Panc1 (cell line): ENCODE measurements at regions not wholly inside any gene's neighbourhood (a gene's known extent, or its start where the extent isn't known, plus 50 kb on each side); places are given as distances from the start of the nearest gene placed in this dataset.
A peak's percentile ranks its signal among the peaks of the same experiment; 100 is the strongest.

Experiments used
- ATAC-seq: fragments of 200-7000 bp; cut with Tn5 transposase; 2 replicates; pipeline ENCODE4 v1.9.1; 2020; ENCODE audit warnings: mild to moderate bottlenecking, moderate library complexity
- BruUV-seq: library from RNA; stranded (reverse); fragments of 400-500 nt; replicated peaks from 2 replicates; lab custom pipeline; 2021; lab: Mats Ljungman, UMichigan
- CTCF ChIA-PET: fragments of 300-600 bp; sonication (Branson Sonifier 250); formaldehyde crosslinking; loops from one replicate; lab custom pipeline; 2022; ENCODE audit warnings: antibody characterized with exemption; lab: Charles Lee
- POLR2A ChIA-PET: fragments of 300-600 bp; sonication (Branson Sonifier 250); formaldehyde crosslinking; loops from one replicate; lab custom pipeline; 2022; ENCODE audit warnings: antibody characterized with exemption; lab: Charles Lee
- DNase-seq: peaks from one replicate; pipeline ENCODE4 v3.0.0-alpha.2; 2010; ENCODE audit warnings: low read depth, low spot score
- H3K27ac ChIP-seq: 2 replicates; pipeline ENCODE4 v1.5.1; 2011; ENCODE audit warnings: mild to moderate bottlenecking, low read length, inconsistent platforms
- H3K27me3 ChIP-seq: fragments of 200-500 bp; sonication (Bioruptor generic); 2 replicates; pipeline ENCODE4 v1.6.0; 2014; ENCODE audit warnings: low read length, inconsistent platforms; ENCODE audit not compliant: control insufficient read depth, insufficient read depth
- H3K36me3 ChIP-seq: fragments of 200-500 bp; sonication (Bioruptor generic); 2 replicates; pipeline ENCODE4 v1.5.1; 2014; ENCODE audit warnings: inconsistent platforms, mild to moderate bottlenecking, low read length, moderate library complexity; ENCODE audit not compliant: control insufficient read depth, insufficient read depth
- H3K4me1 ChIP-seq: 2 replicates; pipeline ENCODE4 v1.5.1; 2011; ENCODE audit warnings: inconsistent platforms, mild to moderate bottlenecking, low read length, moderate library complexity; ENCODE audit not compliant: control insufficient read depth, insufficient read depth
- H3K4me3 ChIP-seq, 2 experiments: 2 replicates each; pipeline ENCODE4 v1.5.1; 2011 to 2012; ENCODE audit warnings: low read depth in 2 of 2, low read length in 2 of 2, mild to moderate bottlenecking in 2 of 2, inconsistent platforms in 1 of 2, moderate library complexity in 1 of 2
- H3K9me3 ChIP-seq: fragments of 200-500 bp; sonication (Bioruptor generic); 2 replicates; pipeline ENCODE4 v1.5.1; 2014; ENCODE audit warnings: low read depth, mild to moderate bottlenecking, inconsistent platforms, low read length, moderate library complexity; ENCODE audit not compliant: control insufficient read depth, insufficient read depth
- CTCF ChIP-seq: fragments of 450-650 bp; IDR thresholded peaks from 2 replicates; pipeline ENCODE4 v1.5.1; 2017; ENCODE audit warnings: mild to moderate bottlenecking
- POLR2AphosphoS5 ChIP-seq: IDR thresholded peaks from 2 replicates; pipeline ENCODE4 v1.6.1; 2012; ENCODE audit warnings: mild to moderate bottlenecking, low read depth, low read length, moderate library complexity
- REST ChIP-seq, 2 experiments: IDR thresholded peaks; 2 replicates each; pipeline ENCODE4 v1.6.1; 2011 to 2012; ENCODE audit warnings: low read depth in 2 of 2, control low read depth in 1 of 2, low read length in 1 of 2, mild to moderate bottlenecking in 1 of 2, moderate library complexity in 1 of 2; ENCODE audit not compliant: insufficient read depth in 1 of 2
- SIN3A ChIP-seq: IDR thresholded peaks from 2 replicates; pipeline ENCODE4 v1.6.1; 2012; ENCODE audit warnings: low read depth, mild to moderate bottlenecking, low read length, moderate library complexity, borderline replicate concordance; ENCODE audit not compliant: insufficient read depth
- TCF7L2 ChIP-seq: IDR thresholded peaks from 2 replicates; pipeline ENCODE4 v1.6.1; 2011; ENCODE audit warnings: mild to moderate bottlenecking, low read depth, low read length, inconsistent platforms
- in situ Hi-C: cut with HindIII; loops from 2 replicates; pipeline ENCODE4 v1.10.0; 2016; ENCODE audit warnings: low sequenced_read_pairs, low pct_unique_long_range_greater_than_20kb
- intact Hi-C: fragments of 100-400 bp; cut with micrococcal nuclease; formaldehyde crosslinking; loops from one replicate; pipeline ENCODE4 v1.10.0; 2022; ENCODE audit not compliant: unreplicated experiment

GRCh38 chr21:14877581-14878228, 187.1 kb downstream of the NRIP1 start:
- ChIA-PET CTCF (interaction anchor here (1.2 kb wide), 1 partner anchor 13 kb away, joined by 3 read pairs; no protein-coding TSS in a partner anchor), POLR2A (no interaction called here)
- in situ Hi-C loops (no loop called here), intact Hi-C loops (loop anchor here (10.0 kb wide), 1 partner anchor 187 kb away; the partner anchor contains the start of gene NRIP1)
- TF ChIP-seq TCF7L2: peak; percentile 89
- no peak for TF ChIP-seq REST (IDR thresholded peaks at IDR 0.05; ENCODE audit: insufficient read depth in 1 of 2, low read depth in 2 of 2, low read length in 1 of 2)
- TF ChIP-seq CTCF: no peak
- TF ChIP-seq SIN3A: no peak
- H3K4me1 ChIP-seq: peaks cover 19% of the 10 kb centered on the region
- peak overlapping the region; percentile 85 for H3K27ac ChIP-seq
- DNase-seq: no peak
- no peak overlapping the region for H3K4me3 ChIP-seq
- no TSS peak for BruUV-seq
- H3K27me3 ChIP-seq: no peaks in the 10 kb centered on the region
- H3K9me3 ChIP-seq: no peaks in the 10 kb centered on the region
- peak; percentile 81 for ATAC-seq
- no peaks in the 10 kb centered on the region for H3K36me3 ChIP-seq

- in situ Hi-C loops: no loop called here
- intact Hi-C loops: loop anchor here (10.0 kb wide), 1 partner anchor 188 kb away; the partner anchor contains the start of gene NRIP1
- H3K4me3 ChIP-seq: no peak overlapping the region
- peak overlapping the region; percentile 85 for H3K27ac ChIP-seq
- peaks cover 19% of the 10 kb centered on the region for H3K4me1 ChIP-seq
- no TSS peak for BruUV-seq
- no peaks in the 10 kb centered on the region for H3K9me3 ChIP-seq
- H3K36me3 ChIP-seq: no peaks in the 10 kb centered on the region
- TF ChIP-seq REST (IDR thresholded peaks at IDR 0.05; ENCODE audit: insufficient read depth in 1 of 2, low read depth in 2 of 2, low read length in 1 of 2) (no peak), CTCF (no peak), POLR2AphosphoS5 (no peak), TCF7L2 (no peak), SIN3A (no peak)
- no peaks in the 10 kb centered on the region for H3K27me3 ChIP-seq
- DNase-seq (no peak), ATAC-seq (0 out of 2 replicates have a peak, but pooled peaks have one; percentile 57)
- POLR2A ChIA-PET: no interaction called here
- CTCF ChIA-PET: no interaction called here
These were observed 188.3 kb downstream of the NRIP1 start for GRCh38 chr21:14876524-14876840.
